NOMO-1 treated with dmso at 0.1 percent for 144 hours (cell line): ENCODE measurements at regions not wholly inside any gene's neighbourhood (a gene's known extent, or its start where the extent isn't known, plus 50 kb on each side); places are given as distances from the start of the nearest gene placed in this dataset.

Experiments used
- DNase-seq: peaks from one replicate; lab custom pipeline; 2025; ENCODE audit not compliant: unreplicated experiment; lab: John Stamatoyannopoulos, UW

DNA sequence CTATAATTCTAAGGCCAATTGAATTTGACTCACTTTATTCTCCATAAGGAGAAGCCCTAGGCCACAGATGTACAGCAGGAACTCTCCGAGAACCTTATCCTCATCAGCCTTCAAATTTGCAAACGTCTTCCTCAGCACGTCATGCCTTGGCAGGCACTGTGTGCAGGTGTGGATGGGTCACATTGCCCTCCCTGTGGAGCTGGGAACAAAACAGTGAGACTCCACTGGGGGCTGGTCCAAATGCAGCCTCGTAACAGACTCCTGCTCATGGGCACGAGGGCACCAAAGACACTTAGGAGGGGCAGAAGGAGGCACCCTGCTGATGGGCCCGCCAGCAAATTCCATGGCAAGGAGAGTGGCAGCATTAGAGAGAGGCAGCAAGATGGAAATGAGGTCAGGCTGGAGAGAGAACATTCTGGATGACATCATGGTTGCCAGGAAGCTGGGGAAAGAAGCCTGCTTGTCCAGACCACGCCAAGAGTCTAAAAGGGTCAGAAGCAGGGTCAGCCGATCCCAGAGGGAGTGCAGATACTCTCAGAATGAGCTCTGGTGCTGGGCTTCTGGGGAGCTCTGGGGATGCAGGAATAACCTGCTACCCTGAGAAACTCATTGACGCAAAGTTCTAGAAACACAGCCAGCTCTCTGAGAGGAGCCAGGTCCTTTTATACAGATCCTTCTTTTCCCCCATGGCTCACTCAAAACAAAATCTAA lies 242.2 kb downstream of the B3GLCT start:
- no peak for DNase-seq

GRCh38 chr13:31442571-31442970 lies 242.8 kb downstream of the B3GLCT start:
- DNase-seq, result no peak

- DNase-seq, result no peak
Measured at GRCh38 chr13:31444266-31444856, 244.6 kb downstream of the B3GLCT start.

- no peak for DNase-seq
Measured at GRCh38 chr13:31452525-31452924, 252.8 kb downstream of the B3GLCT start.

DNA sequence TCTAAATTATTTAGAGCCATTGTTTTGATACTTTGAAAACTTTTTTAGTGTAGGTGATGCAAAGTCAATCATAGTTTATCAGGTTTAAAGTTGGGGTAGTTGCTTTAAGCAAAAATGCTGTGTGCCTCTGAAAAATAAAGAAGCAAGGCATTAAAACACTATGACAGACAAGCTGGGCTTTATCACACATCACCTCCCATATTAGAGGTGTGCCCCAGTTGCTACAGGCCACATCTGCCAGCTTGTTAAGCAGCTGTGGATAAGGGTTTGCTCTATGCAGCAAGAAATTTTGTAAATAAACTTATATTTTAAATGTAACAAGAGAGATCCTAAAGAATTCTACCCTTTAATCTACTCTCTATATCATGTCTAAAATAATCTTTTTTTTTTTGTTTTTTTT lies 255.8 kb downstream of the B3GLCT start:
- no peak for DNase-seq

DNA sequence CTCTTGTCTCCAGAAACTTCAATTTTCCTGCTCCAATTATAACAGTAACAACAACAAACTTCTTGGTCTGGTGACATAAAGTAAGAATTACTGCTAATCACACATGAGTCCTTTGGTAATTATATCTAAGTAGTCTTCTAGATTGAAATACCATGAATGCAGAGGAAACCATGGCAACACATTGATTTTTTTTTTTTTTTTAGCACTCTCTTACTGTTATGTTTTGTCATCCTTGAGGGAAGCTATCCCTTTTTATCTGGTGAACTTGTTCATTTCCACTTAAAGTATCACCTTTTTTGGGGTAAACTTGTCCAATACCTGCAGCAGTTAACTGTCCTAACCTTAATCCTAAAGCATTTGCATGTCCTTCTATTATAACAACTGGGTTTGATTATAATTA lies 256.3 kb downstream of the B3GLCT start:
- DNase-seq, result no peak

DNA sequence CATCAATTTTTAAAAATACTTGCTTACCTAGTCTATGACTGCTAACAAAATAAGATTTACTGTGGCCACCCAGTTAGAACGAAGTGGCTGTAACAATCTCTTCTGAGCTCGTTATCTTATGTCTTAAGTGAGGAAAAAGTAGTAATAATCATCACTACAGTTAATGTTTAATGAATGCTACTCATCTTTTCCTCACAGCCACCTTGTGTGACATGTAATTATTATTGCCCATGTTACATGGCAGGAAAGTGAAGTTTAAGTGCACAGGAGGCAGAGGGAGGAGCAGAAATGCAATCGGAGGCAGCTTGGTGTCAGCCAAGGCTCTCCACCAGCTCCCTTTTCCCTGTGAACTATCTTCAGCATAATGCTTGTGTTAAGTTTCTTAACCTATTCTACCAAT lies 260.3 kb downstream of the B3GLCT start:
- no peak for DNase-seq

DNA sequence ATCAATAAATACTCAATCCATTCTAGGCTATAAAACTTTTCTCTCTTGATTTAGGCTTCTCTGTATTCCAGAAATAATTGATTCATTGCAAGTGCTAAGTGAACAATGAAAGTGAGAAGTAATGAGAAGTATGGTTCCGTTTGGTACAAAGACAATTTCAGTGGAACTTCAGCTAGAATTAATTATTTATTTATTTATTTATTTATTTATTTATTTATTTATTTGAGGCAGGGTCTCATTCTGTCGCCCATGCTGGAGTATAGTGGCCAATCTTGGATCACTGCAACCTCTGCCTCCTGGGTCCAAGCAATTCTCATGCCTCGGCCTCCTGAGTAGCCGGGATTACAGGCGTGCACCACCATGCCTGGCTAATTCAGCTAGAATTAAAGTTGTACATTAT lies 262.1 kb downstream of the B3GLCT start:
- no peak for DNase-seq

DNA sequence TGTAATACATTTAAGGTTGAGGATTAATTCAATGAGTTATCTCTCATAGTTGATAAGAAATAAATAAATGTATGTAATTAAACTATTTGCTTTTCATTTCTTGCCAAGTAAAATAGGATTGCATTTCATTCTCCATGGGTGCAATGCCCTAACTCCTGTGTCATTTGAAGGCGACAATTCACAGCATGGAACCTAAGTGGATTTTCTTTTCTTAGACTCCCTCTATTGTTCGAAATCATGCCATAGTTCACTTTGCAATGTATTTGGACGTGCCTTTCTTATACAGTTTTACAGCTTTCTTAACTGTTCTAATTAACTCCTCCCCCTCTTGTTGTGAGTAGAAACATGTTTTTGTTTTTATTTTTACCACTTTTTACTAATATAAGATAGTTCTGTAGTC lies 263.0 kb downstream of the B3GLCT start:
- DNase-seq, result no peak

- peak; percentile 74 for DNase-seq
Measured at GRCh38 chr13:31468114-31468902, 268.5 kb downstream of the B3GLCT start.

GRCh38 chr13:31469377-31469776 lies 269.6 kb downstream of the B3GLCT start:
- DNase-seq, result no peak

DNA sequence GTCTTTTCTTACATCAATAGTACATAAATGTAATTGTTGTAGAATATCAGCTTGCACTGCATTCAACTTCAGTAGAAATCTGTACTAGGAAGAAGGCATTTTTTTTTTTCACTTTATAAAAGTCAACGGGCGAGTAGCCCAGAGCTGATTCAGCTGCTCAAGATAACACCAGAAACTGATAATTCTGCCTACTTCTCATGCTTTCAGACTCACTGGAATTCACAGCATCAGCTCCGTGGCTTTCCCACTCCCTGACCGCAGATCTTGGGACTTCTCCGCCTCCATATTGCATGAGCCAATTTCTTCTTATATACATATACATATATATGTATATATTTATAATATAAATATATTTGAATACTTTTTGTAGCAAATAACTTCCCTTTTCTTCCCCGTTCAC lies 263.1 kb upstream of the RXFP2 start:
- DNase-seq, result no peak

DNA sequence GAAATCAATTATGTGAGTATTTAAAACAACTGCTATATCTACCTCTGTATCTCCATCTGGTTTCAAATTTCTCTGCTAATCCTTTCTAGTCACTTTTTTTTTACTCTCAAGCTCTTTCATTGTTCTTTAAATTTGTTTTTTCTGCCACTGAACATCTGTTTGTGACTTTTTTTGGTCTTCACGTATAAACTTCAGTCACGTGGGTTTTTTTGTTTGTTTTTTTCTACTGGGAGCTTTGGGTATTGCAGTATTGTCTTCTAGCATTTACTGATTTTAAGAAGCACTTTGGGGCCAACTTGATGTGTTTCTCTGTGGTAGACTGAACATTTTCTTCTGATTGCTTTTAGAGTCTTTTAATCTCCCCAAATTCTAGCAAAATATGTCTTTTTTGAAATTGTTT lies 262.6 kb upstream of the RXFP2 start:
- no peak for DNase-seq

DNA sequence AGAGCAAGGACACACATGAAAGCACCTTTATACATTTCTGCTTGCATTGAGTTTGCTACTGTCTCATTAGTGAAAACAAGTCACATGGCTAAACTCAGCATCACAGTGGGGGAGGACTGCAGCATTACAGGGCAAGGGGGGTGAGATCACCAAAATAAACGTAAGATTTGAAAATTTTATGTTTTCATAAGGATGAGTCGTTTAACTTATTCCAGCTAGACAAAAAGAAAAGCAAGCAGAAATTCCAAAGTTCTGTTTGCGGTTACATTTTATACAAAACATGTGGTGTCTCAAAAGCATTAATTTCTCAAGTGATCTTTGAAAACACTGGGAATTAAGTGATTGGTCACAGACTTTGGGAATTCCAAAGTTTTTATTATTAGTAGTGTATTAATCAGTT lies 261.4 kb upstream of the RXFP2 start:
- no peak for DNase-seq

GRCh38 chr13:31485183-31485582 lies 254.1 kb upstream of the RXFP2 start:
- DNase-seq, result no peak

- DNase-seq, result no peak
Measured at GRCh38 chr13:31485651-31486051, 253.7 kb upstream of the RXFP2 start.

DNA sequence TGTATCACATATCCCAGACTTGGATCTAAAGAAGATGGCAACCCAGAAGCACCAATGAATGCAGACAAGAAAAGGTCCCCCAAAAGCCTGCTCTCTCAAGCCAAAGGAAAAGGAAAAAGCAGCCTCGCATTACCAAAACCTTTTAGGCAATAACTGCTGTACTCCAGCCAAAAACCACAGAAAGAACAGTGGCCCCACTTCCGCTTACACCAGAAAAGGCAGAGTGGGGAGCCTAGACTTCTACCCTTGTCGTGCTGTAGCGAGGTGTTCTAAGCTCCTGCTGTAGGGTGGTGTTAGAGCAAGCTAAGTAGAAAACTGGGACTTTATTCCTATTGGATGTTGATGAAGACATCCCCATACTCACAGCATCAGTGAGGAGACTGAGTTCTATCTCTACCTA lies 244.0 kb upstream of the RXFP2 start:
- DNase-seq, result no peak

DNA sequence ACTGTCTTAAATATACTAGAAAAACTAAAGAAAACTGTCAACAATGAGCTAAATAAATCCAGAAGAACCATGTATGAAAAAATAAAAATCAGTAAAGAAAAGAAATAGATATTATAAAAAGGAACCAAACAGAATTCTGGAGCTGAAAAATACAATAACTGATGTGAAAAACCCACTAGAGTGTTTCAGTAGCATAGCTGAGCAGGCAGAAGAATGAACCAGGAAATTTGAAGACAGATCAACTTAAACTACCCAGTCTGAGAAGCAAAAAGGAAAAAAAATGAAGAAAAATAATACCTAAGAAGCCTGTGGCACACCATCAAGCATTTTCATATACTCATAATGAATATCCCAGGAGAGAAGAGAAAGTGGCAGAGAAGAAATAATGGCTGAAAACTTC lies 240.1 kb upstream of the RXFP2 start:
- DNase-seq, result no peak

DNA sequence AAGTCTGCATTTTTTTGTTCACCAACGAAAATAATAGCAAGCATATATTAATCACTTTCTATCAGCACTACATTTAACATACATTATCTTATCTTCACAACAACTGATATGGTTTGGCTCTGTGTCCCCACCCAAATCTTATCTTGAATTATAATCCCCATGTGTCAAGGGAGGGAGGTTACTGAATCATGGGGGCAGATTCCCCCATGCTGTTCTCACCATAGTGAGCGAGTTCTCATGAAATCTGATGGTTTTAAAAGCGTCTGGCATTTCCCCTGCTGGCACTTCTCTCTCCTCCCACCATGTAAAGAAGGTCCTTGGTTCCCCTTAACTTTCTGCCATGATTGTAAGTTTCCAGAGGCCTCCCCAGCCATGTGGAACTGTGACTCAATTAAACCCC lies 235.7 kb upstream of the RXFP2 start:
- DNase-seq, result no peak

- no peak for DNase-seq
Measured at GRCh38 chr13:31504918-31505317, 234.4 kb upstream of the RXFP2 start.

DNA sequence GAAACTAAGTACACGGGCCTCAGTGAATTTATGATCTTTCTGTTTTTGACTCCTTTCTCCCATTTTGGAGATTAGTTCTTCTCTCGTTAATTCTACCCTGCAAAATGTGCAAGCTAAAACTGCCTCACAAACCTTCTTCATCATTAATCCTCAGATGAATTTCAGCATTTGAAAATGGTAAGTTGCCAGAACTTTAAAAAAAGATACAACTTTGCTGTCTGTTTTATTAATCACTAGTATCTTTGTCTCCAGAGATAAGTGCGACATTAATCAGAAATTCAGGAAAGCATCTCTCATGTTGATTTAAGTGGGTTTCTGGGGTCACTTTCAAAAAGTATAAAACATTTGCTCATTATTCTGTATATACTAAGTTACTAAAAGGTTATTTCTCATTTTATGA lies 227.0 kb upstream of the RXFP2 start:
- no peak for DNase-seq

DNA sequence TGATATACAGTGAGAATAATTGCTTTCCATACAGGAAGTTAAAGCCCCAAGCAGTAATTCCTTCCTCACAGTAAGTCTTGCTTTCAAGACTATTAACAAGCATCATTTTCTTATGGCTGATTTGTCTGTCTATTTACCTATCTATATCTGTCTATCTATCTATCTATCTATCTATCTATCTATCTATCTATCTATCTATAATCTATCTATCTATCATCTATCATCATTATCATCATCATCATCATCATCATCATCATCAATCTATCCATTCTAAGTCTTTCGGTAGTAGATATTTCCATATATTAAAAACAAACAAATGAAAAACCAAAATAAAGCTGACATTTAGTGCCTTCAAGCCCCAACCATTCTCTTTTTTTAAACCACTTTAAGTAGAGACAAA lies 224.4 kb upstream of the RXFP2 start:
- no peak for DNase-seq
